ENCODE measurements at regions not wholly inside any gene's neighbourhood (a gene's known extent, or its start where the extent isn't known, plus 50 kb on each side); places are given as distances from the start of the nearest gene placed in this dataset.

DNA sequence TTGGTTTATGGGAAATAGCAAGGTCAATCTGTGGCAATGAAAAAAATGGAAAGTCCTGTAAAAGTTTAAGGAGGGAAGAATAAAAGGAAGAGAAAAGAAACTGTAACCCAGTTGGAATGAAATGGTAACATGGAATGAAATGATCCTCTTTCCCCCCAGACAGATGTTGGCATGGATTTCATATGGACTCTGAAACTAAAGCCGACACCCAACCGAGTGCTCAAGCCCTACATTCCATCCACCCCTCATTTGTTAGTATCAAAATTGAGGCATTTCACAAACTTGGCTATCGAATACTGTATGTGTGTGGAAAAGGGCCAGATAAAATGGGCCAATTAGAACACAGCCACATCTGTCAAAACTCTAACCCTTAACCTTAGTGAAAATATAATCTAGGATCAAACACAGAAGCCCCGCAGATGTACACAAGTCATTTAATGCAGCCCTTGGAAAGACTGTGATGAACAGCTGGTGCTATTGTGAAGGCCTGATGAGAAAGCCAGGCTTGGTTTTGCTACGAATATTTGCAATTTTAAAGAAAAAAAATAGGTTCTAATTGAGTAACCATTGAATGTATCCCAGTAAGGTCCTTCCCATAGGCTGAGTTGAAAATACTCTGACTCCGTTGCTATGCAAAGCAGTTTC is 72.6 kb upstream of the RGL1 start:
- 86% methylated on average over 6 of the region's 6 CpGs for WGBS
- TF ChIP-seq, protein P1, sequence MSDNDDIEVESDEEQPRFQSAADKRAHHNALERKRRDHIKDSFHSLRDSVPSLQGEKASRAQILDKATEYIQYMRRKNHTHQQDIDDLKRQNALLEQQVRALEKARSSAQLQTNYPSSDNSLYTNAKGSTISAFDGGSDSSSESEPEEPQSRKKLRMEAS (IDR thresholded peaks at IDR 0.05): no peak
- TF ChIP-seq, protein P2, sequence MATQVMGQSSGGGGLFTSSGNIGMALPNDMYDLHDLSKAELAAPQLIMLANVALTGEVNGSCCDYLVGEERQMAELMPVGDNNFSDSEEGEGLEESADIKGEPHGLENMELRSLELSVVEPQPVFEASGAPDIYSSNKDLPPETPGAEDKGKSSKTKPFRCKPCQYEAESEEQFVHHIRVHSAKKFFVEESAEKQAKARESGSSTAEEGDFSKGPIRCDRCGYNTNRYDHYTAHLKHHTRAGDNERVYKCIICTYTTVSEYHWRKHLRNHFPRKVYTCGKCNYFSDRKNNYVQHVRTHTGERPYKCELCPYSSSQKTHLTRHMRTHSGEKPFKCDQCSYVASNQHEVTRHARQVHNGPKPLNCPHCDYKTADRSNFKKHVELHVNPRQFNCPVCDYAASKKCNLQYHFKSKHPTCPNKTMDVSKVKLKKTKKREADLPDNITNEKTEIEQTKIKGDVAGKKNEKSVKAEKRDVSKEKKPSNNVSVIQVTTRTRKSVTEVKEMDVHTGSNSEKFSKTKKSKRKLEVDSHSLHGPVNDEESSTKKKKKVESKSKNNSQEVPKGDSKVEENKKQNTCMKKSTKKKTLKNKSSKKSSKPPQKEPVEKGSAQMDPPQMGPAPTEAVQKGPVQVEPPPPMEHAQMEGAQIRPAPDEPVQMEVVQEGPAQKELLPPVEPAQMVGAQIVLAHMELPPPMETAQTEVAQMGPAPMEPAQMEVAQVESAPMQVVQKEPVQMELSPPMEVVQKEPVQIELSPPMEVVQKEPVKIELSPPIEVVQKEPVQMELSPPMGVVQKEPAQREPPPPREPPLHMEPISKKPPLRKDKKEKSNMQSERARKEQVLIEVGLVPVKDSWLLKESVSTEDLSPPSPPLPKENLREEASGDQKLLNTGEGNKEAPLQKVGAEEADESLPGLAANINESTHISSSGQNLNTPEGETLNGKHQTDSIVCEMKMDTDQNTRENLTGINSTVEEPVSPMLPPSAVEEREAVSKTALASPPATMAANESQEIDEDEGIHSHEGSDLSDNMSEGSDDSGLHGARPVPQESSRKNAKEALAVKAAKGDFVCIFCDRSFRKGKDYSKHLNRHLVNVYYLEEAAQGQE (IDR thresholded peaks at IDR 0.05): no peak
- TF ChIP-seq EGR1 (IDR thresholded peaks at IDR 0.05; ENCODE audit: low read depth in 2 of 2) (no peak), FOXA2 (IDR thresholded peaks at IDR 0.05) (no peak), HNF4G (IDR thresholded peaks at IDR 0.05) (no peak), FOXA1 (IDR thresholded peaks at IDR 0.05) (no peak), HNF4A (conservative IDR thresholded peaks at IDR 0.05) (no peak), JUND (IDR thresholded peaks at IDR 0.05) (no peak), GABPA (IDR thresholded peaks at IDR 0.05 in 1 of 2, conservative IDR thresholded peaks at IDR 0.05 in 1 of 2) (no peak), TAF1 (conservative IDR thresholded peaks at IDR 0.05) (no peak), SP1 (IDR thresholded peaks at IDR 0.05) (no peak), RAD21 (IDR thresholded peaks at IDR 0.05) (no peak), RXRA (IDR thresholded peaks at IDR 0.05) (no peak)
- TF ChIP-seq, protein P3, sequence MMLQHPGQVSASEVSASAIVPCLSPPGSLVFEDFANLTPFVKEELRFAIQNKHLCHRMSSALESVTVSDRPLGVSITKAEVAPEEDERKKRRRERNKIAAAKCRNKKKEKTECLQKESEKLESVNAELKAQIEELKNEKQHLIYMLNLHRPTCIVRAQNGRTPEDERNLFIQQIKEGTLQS (IDR thresholded peaks at IDR 0.05): no peak
- TF ChIP-seq, protein P4, sequence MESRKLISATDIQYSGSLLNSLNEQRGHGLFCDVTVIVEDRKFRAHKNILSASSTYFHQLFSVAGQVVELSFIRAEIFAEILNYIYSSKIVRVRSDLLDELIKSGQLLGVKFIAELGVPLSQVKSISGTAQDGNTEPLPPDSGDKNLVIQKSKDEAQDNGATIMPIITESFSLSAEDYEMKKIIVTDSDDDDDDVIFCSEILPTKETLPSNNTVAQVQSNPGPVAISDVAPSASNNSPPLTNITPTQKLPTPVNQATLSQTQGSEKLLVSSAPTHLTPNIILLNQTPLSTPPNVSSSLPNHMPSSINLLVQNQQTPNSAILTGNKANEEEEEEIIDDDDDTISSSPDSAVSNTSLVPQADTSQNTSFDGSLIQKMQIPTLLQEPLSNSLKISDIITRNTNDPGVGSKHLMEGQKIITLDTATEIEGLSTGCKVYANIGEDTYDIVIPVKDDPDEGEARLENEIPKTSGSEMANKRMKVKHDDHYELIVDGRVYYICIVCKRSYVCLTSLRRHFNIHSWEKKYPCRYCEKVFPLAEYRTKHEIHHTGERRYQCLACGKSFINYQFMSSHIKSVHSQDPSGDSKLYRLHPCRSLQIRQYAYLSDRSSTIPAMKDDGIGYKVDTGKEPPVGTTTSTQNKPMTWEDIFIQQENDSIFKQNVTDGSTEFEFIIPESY (IDR thresholded peaks at IDR 0.05): no peak
- Histone ChIP-seq H3K9me3 (ENCODE audit: control insufficient read depth in 4 of 4, low read length in 3 of 4) (no peaks in the 10 kb centered on the region), H3K36me3 (ENCODE audit: control insufficient read depth in 4 of 4, insufficient read depth in 3 of 4, low read depth in 1 of 4, low read length in 3 of 4) (no peaks in the 10 kb centered on the region), H3K4me3 (ENCODE audit: low read depth in 1 of 3, low read length in 3 of 3) (no peak overlapping the region), H3K4me1 (ENCODE audit: control insufficient read depth in 4 of 4, insufficient read depth in 4 of 4, low read length in 3 of 4) (peaks cover 0 to 3% (median 3%) of the 10 kb centered on the region in 4 donors), H3K27ac (ENCODE audit: low read depth in 1 of 2, low read length in 2 of 2) (no peak overlapping the region), H3K9ac (ENCODE audit: low read depth in 1 of 2, low read length in 2 of 2) (no peak overlapping the region), H3K27me3 (ENCODE audit: control insufficient read depth in 4 of 4, insufficient read depth in 4 of 4, low read length in 3 of 4) (no peaks in the 10 kb centered on the region)
- no peak for DNase-seq (ENCODE audit: low spot score)

DNA sequence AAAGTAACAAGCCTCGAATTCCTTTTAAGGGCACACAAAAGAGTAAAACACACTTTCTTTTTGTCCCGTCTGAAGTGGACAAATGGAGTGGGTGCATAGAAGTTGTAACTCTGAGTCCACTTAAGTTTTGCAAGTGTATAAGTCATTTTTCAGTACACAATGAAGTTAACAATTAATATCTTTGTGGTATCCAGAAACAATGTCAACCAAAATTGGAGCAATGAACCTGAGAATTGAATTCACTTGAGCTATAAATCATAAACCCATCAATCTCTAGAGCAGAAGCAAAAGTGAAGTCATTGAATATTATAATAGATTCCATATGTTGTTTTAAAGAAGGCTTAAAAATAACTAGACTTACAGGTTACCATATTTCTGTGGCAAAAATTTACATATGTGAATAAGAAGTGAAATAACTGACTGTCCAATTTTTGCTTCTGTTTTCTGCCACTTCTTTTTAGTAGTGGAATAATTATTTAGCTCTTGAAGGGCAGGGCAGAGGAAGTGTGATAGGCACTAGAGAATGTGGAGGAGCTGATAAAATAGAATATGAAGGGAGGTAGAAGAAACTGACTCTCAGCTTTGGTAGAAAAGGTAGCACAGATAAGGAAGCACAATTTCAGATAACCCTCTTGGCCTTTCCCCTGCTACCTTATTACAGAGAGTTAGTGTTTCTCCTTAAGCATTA is 73.9 kb upstream of the RGL1 start:
- H3K4me1 ChIP-seq (ENCODE audit: control insufficient read depth in 4 of 4, insufficient read depth in 4 of 4, low read length in 3 of 4): peaks cover 0 to 3% (median 3%) of the 10 kb centered on the region in 4 donors
- H3K9me3 ChIP-seq (ENCODE audit: control insufficient read depth in 4 of 4, low read length in 3 of 4): no peaks in the 10 kb centered on the region
- H3K27me3 ChIP-seq (ENCODE audit: control insufficient read depth in 4 of 4, insufficient read depth in 4 of 4, low read length in 3 of 4): no peaks in the 10 kb centered on the region
- no peaks in the 10 kb centered on the region for H3K36me3 ChIP-seq (ENCODE audit: control insufficient read depth in 4 of 4, insufficient read depth in 3 of 4, low read depth in 1 of 4, low read length in 3 of 4)
- no peak overlapping the region for H3K4me3 ChIP-seq (ENCODE audit: low read depth in 1 of 3, low read length in 3 of 3)
- H3K27ac ChIP-seq (ENCODE audit: low read depth in 1 of 2, low read length in 2 of 2): no peak overlapping the region
- no peak for DNase-seq (ENCODE audit: low spot score)
- no peak for TF ChIP-seq FOXA2 (IDR thresholded peaks at IDR 0.05)
- TF ChIP-seq GABPA (IDR thresholded peaks at IDR 0.05 in 1 of 2, conservative IDR thresholded peaks at IDR 0.05 in 1 of 2): no peak
- no peak for TF ChIP-seq RAD21 (IDR thresholded peaks at IDR 0.05)
- no peak for TF ChIP-seq HNF4G (IDR thresholded peaks at IDR 0.05)
- no peak for TF ChIP-seq EGR1 (IDR thresholded peaks at IDR 0.05; ENCODE audit: low read depth in 2 of 2)
- no peak for TF ChIP-seq SP1 (IDR thresholded peaks at IDR 0.05)
- TF ChIP-seq, protein P2 (IDR thresholded peaks at IDR 0.05): no peak
- no peak for TF ChIP-seq RXRA (IDR thresholded peaks at IDR 0.05)
- TF ChIP-seq, protein P4 (IDR thresholded peaks at IDR 0.05): no peak
- TF ChIP-seq TAF1 (conservative IDR thresholded peaks at IDR 0.05): no peak
- TF ChIP-seq YY1 (IDR thresholded peaks at IDR 0.05): no peak
- no peak overlapping the region for H3K9ac ChIP-seq (ENCODE audit: low read depth in 1 of 2, low read length in 2 of 2)
- WGBS: 84% methylated on average over 2 of the region's 2 CpGs

Measured in liver (tissue), 7 donors.